Urinary bladder (tissue), 3 donors: ENCODE measurements at regions not wholly inside any gene's neighbourhood (a gene's known extent, or its start where the extent isn't known, plus 50 kb on each side); places are given as distances from the start of the nearest gene placed in this dataset.
"Not testable (repeated sequence)": the region's sequence is repeated elsewhere in the genome, so short reads cannot be mapped to it uniquely, and the experiment has no call there.

Experiments
- DNase-seq: peaks from one replicate; pipeline ENCODE4 v3.0.0-alpha.2; 2015; ENCODE audit errors: extremely low spot score
- H3K27ac ChIP-seq: one replicate; pipeline ENCODE4 v1.5.1; 2013; ENCODE audit warnings: low read depth, mild to moderate bottlenecking, moderate library complexity
- H3K36me3 ChIP-seq: one replicate; pipeline ENCODE4 v1.6.1; 2013; ENCODE audit warnings: mild to moderate bottlenecking, moderate library complexity; ENCODE audit not compliant: insufficient read depth
- H3K4me1 ChIP-seq: one replicate; pipeline ENCODE4 v1.6.1; 2013; ENCODE audit warnings: mild to moderate bottlenecking, moderate library complexity; ENCODE audit not compliant: insufficient read depth
- H3K4me3 ChIP-seq: one replicate; pipeline ENCODE4 v1.5.1; 2013; ENCODE audit warnings: low read depth, low read length
- WGBS: extraction: QIAGEN DNeasy Blood & Tissue Kit; methylation state at CpG from one replicate; pipeline ENCODE4 v1.1.7; 2013; 5-methylcytosine and 5-hydroxymethylcytosine counted together
- donor health status: healthy with polysubstance abuse.
- donor health status: healthy.

GRCh38 chr5:99369797-99370593 lies 441.2 kb upstream of the CHD1 start:
- H3K27ac ChIP-seq, result no peak overlapping the region
- H3K4me3 ChIP-seq, result no peak overlapping the region
- H3K4me1 ChIP-seq, result no peaks in the 10 kb centered on the region
- H3K36me3 ChIP-seq, result no peaks in the 10 kb centered on the region
- DNase-seq, result no peak
- 71% methylated on average over 3 of the region's 3 CpGs for WGBS

- no peaks in the 10 kb centered on the region for H3K4me1 ChIP-seq
- WGBS, result 76% methylated on average over 2 of the region's 2 CpGs
Observed at GRCh38 chr5:99368726-99369125, 439.9 kb upstream of the CHD1 start.

GRCh38 chr5:99355881-99356280 lies 427.1 kb upstream of the CHD1 start:
- H3K27ac ChIP-seq, result no peak overlapping the region
- DNase-seq, result no peak
- no peak overlapping the region for H3K4me3 ChIP-seq
- H3K4me1 ChIP-seq, result no peaks in the 10 kb centered on the region
- no peaks in the 10 kb centered on the region for H3K36me3 ChIP-seq

More at GRCh38 chr5:99368726-99369125, 439.9 kb upstream of the CHD1 start:
- no peak overlapping the region for H3K27ac ChIP-seq
- H3K4me3 ChIP-seq, result no peak overlapping the region
- H3K36me3 ChIP-seq, result no peaks in the 10 kb centered on the region
- DNase-seq, result no peak

GRCh38 chr5:99349787-99350186 lies 421.0 kb upstream of the CHD1 start:
- no peak for DNase-seq
- Histone ChIP-seq H3K4me3 (no peak overlapping the region), H3K27ac (no peak overlapping the region), H3K36me3 (no peaks in the 10 kb centered on the region), H3K4me1 (no peaks in the 10 kb centered on the region)
- 79% methylated on average over 2 of the region's 2 CpGs for WGBS

- Histone ChIP-seq H3K36me3 (no peaks in the 10 kb centered on the region), H3K4me3 (no peak overlapping the region), H3K27ac (no peak overlapping the region), H3K4me1 (no peaks in the 10 kb centered on the region)
- DNase-seq, result no peak
- WGBS, result 72% methylated on average over 4 of the region's 4 CpGs
Observed at GRCh38 chr5:99348597-99348996, 419.8 kb upstream of the CHD1 start.

GRCh38 chr5:99339758-99340157 lies 411.0 kb upstream of the CHD1 start:
- 98% methylated on average over 2 of the region's 2 CpGs for WGBS
- not testable (repeated sequence) for H3K27ac ChIP-seq, H3K36me3 ChIP-seq, H3K4me1 ChIP-seq, DNase-seq, H3K4me3 ChIP-seq

GRCh38 chr5:99334936-99335335 lies 406.1 kb upstream of the CHD1 start:
- 93% methylated on average over 2 of the region's 2 CpGs for WGBS
- H3K36me3 ChIP-seq, result no peaks in the 10 kb centered on the region
- no peak overlapping the region for H3K4me3 ChIP-seq
- no peaks in the 10 kb centered on the region for H3K4me1 ChIP-seq
- no peak overlapping the region for H3K27ac ChIP-seq
- no peak for DNase-seq

- no peak for DNase-seq
- Histone ChIP-seq H3K27ac (no peak overlapping the region), H3K36me3 (no peaks in the 10 kb centered on the region), H3K4me3 (no peak overlapping the region), H3K4me1 (no peaks in the 10 kb centered on the region)
- 70% methylated on average over 1 of the region's 1 CpG for WGBS
Observed at GRCh38 chr5:99331061-99331460, 402.3 kb upstream of the CHD1 start.

GRCh38 chr5:99320436-99320835 lies 391.6 kb upstream of the CHD1 start:
- Histone ChIP-seq H3K4me3 (no peak overlapping the region), H3K27ac (no peak overlapping the region), H3K4me1 (no peaks in the 10 kb centered on the region), H3K36me3 (no peaks in the 10 kb centered on the region)
- DNase-seq, result no peak
- 60% methylated on average over 5 of the region's 5 CpGs for WGBS

GRCh38 chr5:99317136-99317535 lies 388.3 kb upstream of the CHD1 start:
- no peaks in the 10 kb centered on the region for H3K4me1 ChIP-seq
- WGBS, result 64% methylated on average over 4 of the region's 4 CpGs
- no peaks in the 10 kb centered on the region for H3K36me3 ChIP-seq
- no peak overlapping the region for H3K4me3 ChIP-seq
- DNase-seq, result no peak
- H3K27ac ChIP-seq, result no peak overlapping the region

- Histone ChIP-seq H3K36me3 (no peaks in the 10 kb centered on the region), H3K4me1 (no peaks in the 10 kb centered on the region), H3K4me3 (no peak overlapping the region), H3K27ac (no peak overlapping the region)
- 62% methylated on average over 1 of the region's 1 CpG for WGBS
- DNase-seq, result no peak
Observed at GRCh38 chr5:99316484-99316883, 387.7 kb upstream of the CHD1 start.

- no peak overlapping the region for H3K27ac ChIP-seq
- DNase-seq, result no peak
Observed at GRCh38 chr5:99315413-99316183, 386.8 kb upstream of the CHD1 start.

GRCh38 chr5:99314721-99315120 lies 385.9 kb upstream of the CHD1 start:
- 30% methylated on average over 2 of the region's 2 CpGs for WGBS
- H3K36me3 ChIP-seq, result no peaks in the 10 kb centered on the region
- H3K4me1 ChIP-seq, result no peaks in the 10 kb centered on the region
- H3K27ac ChIP-seq, result no peak overlapping the region
- DNase-seq, result no peak
- H3K4me3 ChIP-seq, result no peak overlapping the region

More at GRCh38 chr5:99315413-99316183, 386.8 kb upstream of the CHD1 start:
- 60% methylated on average over 2 of the region's 2 CpGs for WGBS
- no peaks in the 10 kb centered on the region for H3K4me1 ChIP-seq
- H3K36me3 ChIP-seq, result no peaks in the 10 kb centered on the region
- no peak overlapping the region for H3K4me3 ChIP-seq

- no peak overlapping the region for H3K27ac ChIP-seq
- DNase-seq, result no peak
- 67% methylated on average over 1 of the region's 1 CpG for WGBS
Observed at GRCh38 chr5:99308131-99308530, 379.3 kb upstream of the CHD1 start.

More at GRCh38 chr5:99308131-99308530, 379.3 kb upstream of the CHD1 start:
- no peaks in the 10 kb centered on the region for H3K4me1 ChIP-seq
- H3K36me3 ChIP-seq, result no peaks in the 10 kb centered on the region
- H3K4me3 ChIP-seq, result no peak overlapping the region
